ENCODE measurements at regions not wholly inside any gene's neighbourhood (a gene's known extent, or its start where the extent isn't known, plus 50 kb on each side); places are given as distances from the start of the nearest gene placed in this dataset.
"Not testable (repeated sequence)": the region's sequence is repeated elsewhere in the genome, so short reads cannot be mapped to it uniquely, and the experiment has no call there.

GRCh38 chr4:141851246-141851891 lies 215.0 kb downstream of the IL15 start:
- DNase-seq, result peak; percentile 47

GRCh38 chr4:141853091-141853764 lies 216.8 kb downstream of the IL15 start:
- DNase-seq, result no peak

GRCh38 chr4:141858437-141858836 lies 222.1 kb downstream of the IL15 start:
- no peak for DNase-seq

- no peak for DNase-seq
Observed at GRCh38 chr4:141860974-141861373, 224.6 kb downstream of the IL15 start.

GRCh38 chr4:141870152-141870551 lies 233.8 kb downstream of the IL15 start:
- no peak for DNase-seq

GRCh38 chr4:141871086-141871770 lies 234.8 kb downstream of the IL15 start:
- DNase-seq, result peak; percentile 30

- DNase-seq, result not testable (repeated sequence)
Observed at GRCh38 chr4:141882650-141883049, 246.3 kb downstream of the IL15 start.

- DNase-seq, result no peak
Observed at GRCh38 chr4:141884070-141884469, 247.7 kb downstream of the IL15 start.

- no peak for DNase-seq
Observed at GRCh38 chr4:141885112-141885511, 248.7 kb downstream of the IL15 start.

GRCh38 chr4:141890279-141890678 lies 253.9 kb downstream of the IL15 start:
- DNase-seq, result no peak

- no peak for DNase-seq
Observed at GRCh38 chr4:141891260-141892120, 255.1 kb downstream of the IL15 start.

GRCh38 chr4:141896687-141897086 lies 260.3 kb downstream of the IL15 start:
- DNase-seq, result no peak

GRCh38 chr4:141898346-141898745 lies 262.0 kb downstream of the IL15 start:
- DNase-seq, result no peak

GRCh38 chr4:141899103-141899502 lies 262.7 kb downstream of the IL15 start:
- DNase-seq, result no peak

- peak; percentile 19 for DNase-seq
Observed at GRCh38 chr4:141899541-141899940, 263.2 kb downstream of the IL15 start.

- no peak for DNase-seq
Observed at GRCh38 chr4:141900856-141901255, 264.5 kb downstream of the IL15 start.

- DNase-seq, result peak; percentile 92
Observed at GRCh38 chr4:141905751-141906150, 269.4 kb downstream of the IL15 start.

GRCh38 chr4:141909541-141909940 lies 273.2 kb downstream of the IL15 start:
- no peak for DNase-seq

GRCh38 chr4:141912831-141913230 lies 276.4 kb downstream of the IL15 start:
- no peak for DNase-seq

GRCh38 chr4:141913928-141914327 lies 277.5 kb downstream of the IL15 start:
- no peak for DNase-seq

GRCh38 chr4:141914746-141915145 lies 278.4 kb downstream of the IL15 start:
- no peak for DNase-seq

GRCh38 chr4:141919649-141920048 lies 283.3 kb downstream of the IL15 start:
- no peak for DNase-seq

GRCh38 chr4:141921293-141921692 lies 284.9 kb downstream of the IL15 start:
- no peak for DNase-seq

Data from fibroblast of upper back skin (primary cell).